AG09319 (cell line): ENCODE measurements at regions not wholly inside any gene's neighbourhood (a gene's known extent, or its start where the extent isn't known, plus 50 kb on each side); places are given as distances from the start of the nearest gene placed in this dataset.

ENCODE experiments used
- DNase-seq: peaks from one replicate; pipeline ENCODE4 v3.0.0-alpha.2; 2010; ENCODE audit warnings: low read depth; ENCODE audit errors: extremely low read depth
- TF ChIP-seq, protein P1 (sequence below): IDR thresholded peaks from 2 replicates; pipeline ENCODE4 v1.5.1; 2011; ENCODE audit warnings: low read depth, mild to moderate bottlenecking, inconsistent platforms, low read length, moderate library complexity

DNA sequence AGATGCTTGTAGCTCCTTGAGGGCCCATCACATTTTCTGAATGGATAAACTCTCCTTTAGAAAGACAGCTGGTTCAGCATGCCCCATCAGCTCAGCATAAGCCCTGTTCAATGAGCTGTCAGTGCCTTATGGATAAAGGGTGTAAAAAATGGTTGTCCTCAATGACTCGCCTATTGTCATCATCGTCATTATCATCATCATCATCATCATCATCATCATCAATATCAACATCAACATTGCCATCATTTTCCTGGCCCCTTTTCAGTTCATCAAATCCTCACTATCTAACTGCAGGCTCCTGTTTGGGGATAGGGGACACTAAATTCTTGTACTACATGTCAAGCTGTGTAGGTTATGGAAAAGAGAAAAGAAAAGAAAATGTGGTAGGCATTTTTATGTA is 310.7 kb upstream of the MTNR1B start:
- TF ChIP-seq, protein P1, sequence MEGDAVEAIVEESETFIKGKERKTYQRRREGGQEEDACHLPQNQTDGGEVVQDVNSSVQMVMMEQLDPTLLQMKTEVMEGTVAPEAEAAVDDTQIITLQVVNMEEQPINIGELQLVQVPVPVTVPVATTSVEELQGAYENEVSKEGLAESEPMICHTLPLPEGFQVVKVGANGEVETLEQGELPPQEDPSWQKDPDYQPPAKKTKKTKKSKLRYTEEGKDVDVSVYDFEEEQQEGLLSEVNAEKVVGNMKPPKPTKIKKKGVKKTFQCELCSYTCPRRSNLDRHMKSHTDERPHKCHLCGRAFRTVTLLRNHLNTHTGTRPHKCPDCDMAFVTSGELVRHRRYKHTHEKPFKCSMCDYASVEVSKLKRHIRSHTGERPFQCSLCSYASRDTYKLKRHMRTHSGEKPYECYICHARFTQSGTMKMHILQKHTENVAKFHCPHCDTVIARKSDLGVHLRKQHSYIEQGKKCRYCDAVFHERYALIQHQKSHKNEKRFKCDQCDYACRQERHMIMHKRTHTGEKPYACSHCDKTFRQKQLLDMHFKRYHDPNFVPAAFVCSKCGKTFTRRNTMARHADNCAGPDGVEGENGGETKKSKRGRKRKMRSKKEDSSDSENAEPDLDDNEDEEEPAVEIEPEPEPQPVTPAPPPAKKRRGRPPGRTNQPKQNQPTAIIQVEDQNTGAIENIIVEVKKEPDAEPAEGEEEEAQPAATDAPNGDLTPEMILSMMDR, result no peak
- DNase-seq, result no peak

DNA sequence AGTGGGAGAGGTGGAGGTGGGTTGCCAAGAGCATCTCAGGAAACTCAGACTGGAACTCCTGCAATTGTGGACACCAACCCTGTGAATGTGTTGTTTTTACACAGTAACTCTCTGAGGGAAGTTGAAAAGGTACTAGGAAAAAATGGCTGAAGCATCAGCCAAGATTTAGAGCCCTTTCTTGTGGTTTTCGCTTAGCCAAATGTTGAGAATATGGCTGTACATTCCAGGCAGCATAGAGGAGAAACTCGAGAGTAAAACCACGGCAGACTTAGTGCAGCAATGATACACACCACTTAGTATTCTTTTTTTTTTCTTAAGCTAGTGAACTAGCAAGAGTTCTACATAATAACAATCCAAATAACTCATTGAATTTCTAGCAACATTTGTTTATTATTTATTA is 309.7 kb upstream of the MTNR1B start:
- TF ChIP-seq, protein P1, result no peak
- DNase-seq, result no peak

DNA sequence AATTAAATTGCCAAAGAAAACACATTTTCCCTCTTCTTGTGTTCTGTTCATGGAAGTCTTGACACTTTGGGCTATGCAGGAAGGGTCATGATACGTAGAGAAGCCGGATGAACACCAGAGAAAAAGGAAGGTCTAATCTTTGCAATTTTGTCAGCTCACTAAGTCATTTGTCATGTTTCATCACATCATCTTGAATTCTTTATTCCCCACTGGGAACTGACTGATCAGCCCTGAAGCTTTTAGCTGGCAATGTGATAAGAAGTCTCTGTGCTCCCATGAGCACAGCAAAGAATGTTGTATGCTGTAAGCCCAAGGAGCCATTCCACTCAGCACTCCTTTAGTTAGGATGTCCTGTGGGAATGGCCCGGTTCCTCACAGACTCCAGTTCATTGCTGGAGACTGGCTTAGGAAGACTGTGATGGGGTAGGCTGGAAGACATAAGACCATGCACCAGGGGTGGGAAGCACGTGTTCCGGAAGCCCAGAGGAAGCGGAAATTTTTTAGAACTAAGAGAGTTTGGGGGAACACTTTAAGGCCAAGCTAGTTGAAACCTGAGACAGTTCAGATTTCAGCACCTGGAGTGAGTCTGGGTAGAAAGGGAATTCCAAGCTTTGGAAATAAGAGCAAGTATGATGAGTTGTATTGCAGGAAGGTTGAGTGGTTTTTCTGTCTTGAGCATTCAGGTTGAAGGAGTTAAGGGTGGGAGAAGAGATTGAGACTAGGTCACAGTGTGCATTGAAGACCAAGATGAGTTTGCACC is 306.7 kb upstream of the MTNR1B start:
- TF ChIP-seq, protein P1, result no peak
- no peak for DNase-seq

DNA sequence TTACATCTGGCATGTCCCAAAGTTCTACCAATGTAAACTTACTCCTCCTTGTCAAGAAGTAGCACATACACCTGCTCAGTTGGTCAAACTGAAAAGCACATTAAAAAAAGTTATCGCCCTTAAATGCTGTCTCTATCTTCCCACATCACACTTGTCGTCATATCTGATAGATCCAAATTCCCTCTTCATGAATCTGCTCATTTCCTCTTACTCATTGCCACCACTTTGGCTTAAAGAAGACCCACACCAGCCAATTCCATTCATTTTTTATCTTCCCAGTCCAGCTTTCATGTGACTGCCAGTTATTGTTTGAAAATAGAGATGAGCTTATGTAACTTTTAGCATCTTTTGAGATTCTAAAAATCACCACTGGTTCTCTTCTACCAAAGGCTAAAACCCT is 305.9 kb upstream of the MTNR1B start:
- TF ChIP-seq, protein P1, result no peak
- no peak for DNase-seq

DNA sequence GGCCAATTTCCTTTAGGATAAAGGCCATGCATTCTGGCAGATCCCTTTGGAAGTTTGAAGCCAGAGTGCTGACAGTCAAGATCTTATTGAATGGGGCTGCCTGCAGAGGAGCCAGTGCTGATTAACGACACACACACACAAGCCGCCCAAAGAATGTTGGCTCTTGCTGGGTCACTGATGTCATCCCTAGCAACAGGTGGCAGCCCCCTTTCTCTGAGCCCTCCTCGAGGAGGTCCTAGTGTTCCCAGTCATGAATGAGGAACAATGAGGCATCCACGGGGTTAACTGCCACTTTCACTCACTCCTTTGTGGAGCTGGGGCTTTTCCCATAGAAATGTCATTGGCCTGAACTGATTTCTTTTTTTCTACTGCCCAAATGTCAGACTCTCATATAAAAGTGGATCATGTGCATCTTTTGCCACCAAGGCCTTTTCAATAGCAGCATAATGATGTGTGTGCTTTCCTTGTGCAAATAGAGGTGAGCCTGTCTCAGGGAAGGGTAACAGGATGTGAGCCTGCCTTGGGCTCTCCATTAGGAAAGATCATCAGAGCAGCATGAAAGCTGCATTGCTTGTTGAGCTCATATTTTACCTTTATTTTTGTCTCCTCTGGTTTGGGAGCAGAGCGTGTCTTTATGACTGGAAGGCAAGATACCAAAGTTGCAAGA is 301.8 kb upstream of the MTNR1B start:
- no peak for DNase-seq
- TF ChIP-seq, protein P1, result no peak

DNA sequence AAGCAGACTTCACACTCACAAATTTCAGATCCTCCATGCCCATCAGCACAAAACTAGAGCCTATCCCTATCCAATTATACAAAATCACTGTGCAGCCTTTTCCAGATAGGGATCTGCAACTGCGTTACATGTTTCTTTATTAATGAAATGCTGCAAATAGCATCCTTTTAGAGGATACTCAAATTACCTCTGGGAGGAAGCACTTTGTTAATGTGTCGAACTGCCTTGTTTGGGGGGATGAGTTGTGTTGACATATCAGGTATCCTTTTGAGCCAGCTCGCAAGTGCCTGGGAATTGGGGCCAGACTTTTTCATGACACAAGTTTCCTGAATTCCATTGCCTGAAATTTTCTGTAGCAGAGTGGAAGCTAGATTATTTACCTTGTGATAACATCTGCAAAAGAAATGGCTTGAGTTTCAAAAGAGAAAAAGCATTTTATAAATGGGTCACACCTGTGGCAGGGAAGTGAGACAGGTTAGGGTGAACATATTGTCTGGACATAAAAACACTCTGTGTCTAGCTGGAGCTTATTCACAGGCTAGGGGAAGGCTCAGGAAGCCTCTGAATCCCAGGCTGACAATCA is 299.1 kb upstream of the MTNR1B start:
- DNase-seq, result no peak
- TF ChIP-seq, protein P1, result no peak

DNA sequence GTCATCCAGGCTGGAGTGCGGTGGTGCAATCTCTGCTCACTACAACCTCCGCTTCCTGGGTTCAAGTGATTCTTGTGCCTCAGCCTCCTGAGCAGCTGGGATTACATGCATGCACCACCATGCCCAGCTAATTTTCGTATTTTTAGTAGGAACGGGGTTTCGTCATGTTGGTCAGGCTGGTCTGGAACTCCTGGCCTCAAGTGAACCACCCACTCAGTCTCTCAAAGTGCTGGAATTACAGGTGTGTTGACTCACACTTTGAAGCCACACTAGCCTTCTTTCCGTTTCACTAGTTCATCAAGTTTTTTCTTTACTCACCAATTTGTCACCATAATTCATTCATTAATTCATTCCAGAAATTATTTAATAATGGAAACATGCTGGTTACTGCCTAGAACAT is 298.4 kb upstream of the MTNR1B start:
- TF ChIP-seq, protein P1, result no peak
- DNase-seq, result no peak
